Testis (tissue), 2 donors: ENCODE measurements at regions not wholly inside any gene's neighbourhood (a gene's known extent, or its start where the extent isn't known, plus 50 kb on each side); places are given as distances from the start of the nearest gene placed in this dataset.

ENCODE experiments used
- POLR2A ChIP-seq: fragments of 450-650 bp; IDR thresholded peaks from one replicate; pipeline ENCODE4 v1.6.1; 2017; ENCODE audit warnings: antibody characterized with exemption, mild to moderate bottlenecking, moderate library complexity
- TF ChIP-seq, protein P1 (sequence below), 3 experiments: fragments of 450-650 bp in 2 of 3; fragments of 200-600 bp in 1 of 3; sonication (generic) in 1 of 3; IDR thresholded peaks; one replicate each; pipeline ENCODE4 v1.5.1; 2016 to 2019; ENCODE audit warnings: antibody characterized with exemption in 3 of 3, mild to moderate bottlenecking in 2 of 3, moderate library complexity in 1 of 3

DNA sequence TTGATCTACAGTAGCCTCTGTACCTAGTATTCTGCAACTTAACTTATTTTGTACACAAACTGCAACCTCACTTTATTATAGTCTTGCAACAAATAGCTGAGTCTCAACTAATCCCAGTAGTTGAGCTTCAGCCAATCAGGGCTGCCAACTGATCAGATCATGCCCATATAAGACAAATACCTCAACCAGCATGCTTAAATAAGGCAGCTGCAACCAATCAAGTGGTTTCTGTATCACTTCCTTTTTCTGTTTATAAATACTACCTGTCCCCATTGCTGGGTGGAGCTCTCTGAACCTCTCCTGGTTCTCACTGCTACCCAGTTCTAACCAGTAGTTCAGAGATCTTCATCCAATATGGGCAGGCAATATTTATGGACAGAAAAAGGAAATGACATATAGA is 248.5 kb upstream of the FBXO33 start:
- no peak for TF ChIP-seq POLR2A
- TF ChIP-seq, protein P1, sequence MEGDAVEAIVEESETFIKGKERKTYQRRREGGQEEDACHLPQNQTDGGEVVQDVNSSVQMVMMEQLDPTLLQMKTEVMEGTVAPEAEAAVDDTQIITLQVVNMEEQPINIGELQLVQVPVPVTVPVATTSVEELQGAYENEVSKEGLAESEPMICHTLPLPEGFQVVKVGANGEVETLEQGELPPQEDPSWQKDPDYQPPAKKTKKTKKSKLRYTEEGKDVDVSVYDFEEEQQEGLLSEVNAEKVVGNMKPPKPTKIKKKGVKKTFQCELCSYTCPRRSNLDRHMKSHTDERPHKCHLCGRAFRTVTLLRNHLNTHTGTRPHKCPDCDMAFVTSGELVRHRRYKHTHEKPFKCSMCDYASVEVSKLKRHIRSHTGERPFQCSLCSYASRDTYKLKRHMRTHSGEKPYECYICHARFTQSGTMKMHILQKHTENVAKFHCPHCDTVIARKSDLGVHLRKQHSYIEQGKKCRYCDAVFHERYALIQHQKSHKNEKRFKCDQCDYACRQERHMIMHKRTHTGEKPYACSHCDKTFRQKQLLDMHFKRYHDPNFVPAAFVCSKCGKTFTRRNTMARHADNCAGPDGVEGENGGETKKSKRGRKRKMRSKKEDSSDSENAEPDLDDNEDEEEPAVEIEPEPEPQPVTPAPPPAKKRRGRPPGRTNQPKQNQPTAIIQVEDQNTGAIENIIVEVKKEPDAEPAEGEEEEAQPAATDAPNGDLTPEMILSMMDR (IDR thresholded peaks at IDR 0.05) = no peak
